Epithelial cell of proximal tubule (primary cell): ENCODE measurements at regions not wholly inside any gene's neighbourhood (a gene's known extent, or its start where the extent isn't known, plus 50 kb on each side); places are given as distances from the start of the nearest gene placed in this dataset.
"Not testable (repeated sequence)": the region's sequence is repeated elsewhere in the genome, so short reads cannot be mapped to it uniquely, and the experiment has no call there.

Source experiments
- DNase-seq: peaks from one replicate; pipeline ENCODE4 v3.0.0-alpha.2; 2011; ENCODE audit warnings: low read depth
- H3K4me3 ChIP-seq: 2 replicates; pipeline ENCODE4 v1.5.1; 2011; ENCODE audit warnings: low read depth, mild to moderate bottlenecking, low read length
- TF ChIP-seq, protein P1 (sequence below): conservative IDR thresholded peaks from 2 replicates; pipeline ENCODE4 v1.5.1; 2012; ENCODE audit warnings: low read depth, mild to moderate bottlenecking, low read length

- H3K4me3 ChIP-seq = no peak overlapping the region
- TF ChIP-seq, protein P1, sequence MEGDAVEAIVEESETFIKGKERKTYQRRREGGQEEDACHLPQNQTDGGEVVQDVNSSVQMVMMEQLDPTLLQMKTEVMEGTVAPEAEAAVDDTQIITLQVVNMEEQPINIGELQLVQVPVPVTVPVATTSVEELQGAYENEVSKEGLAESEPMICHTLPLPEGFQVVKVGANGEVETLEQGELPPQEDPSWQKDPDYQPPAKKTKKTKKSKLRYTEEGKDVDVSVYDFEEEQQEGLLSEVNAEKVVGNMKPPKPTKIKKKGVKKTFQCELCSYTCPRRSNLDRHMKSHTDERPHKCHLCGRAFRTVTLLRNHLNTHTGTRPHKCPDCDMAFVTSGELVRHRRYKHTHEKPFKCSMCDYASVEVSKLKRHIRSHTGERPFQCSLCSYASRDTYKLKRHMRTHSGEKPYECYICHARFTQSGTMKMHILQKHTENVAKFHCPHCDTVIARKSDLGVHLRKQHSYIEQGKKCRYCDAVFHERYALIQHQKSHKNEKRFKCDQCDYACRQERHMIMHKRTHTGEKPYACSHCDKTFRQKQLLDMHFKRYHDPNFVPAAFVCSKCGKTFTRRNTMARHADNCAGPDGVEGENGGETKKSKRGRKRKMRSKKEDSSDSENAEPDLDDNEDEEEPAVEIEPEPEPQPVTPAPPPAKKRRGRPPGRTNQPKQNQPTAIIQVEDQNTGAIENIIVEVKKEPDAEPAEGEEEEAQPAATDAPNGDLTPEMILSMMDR = peak; percentile 16
- DNase-seq = no peak
Observed at GRCh38 chr13:84605927-84606326, 723.7 kb upstream of the SLITRK1 start.

DNA sequence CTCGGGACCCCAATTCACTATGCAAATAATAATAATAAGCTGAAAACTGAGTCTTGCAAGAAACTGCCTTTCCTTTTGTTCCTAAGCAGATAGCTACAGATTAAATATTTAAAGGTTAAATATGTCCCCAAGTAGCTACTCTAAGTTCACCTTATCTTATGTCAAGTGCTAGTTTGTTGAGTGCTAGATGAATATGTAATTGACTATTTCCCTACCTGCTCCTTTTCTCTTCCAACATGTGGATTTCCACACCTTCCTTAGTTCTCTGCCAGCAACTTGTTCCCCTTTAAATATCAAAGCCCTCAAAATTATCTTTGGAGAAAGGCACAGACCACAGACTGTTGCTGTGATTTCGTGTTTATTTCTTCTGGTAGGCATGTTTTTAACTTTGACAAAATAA lies 709.2 kb upstream of the SLITRK1 start:
- DNase-seq = no peak
- TF ChIP-seq, protein P1 = no peak

DNA sequence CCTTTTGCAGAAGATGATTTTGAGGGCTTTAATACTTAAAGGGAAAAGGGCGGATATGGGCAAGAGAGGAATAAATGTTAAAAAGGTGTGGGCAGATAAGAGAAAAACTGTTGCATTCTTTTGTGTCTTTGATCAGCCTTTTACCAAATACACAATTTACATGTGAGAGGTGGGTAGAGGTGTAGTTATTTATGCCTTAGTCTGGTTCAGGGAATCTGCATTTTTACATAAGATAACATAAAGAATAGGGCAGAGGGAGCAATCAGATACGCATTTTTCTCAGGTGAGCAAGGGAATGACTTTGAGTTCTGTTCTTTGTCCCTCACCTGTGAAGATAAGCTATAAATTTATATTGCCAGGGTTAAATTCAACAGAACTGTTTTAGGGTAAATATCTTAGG lies 708.4 kb upstream of the SLITRK1 start:
- DNase-seq = no peak
- TF ChIP-seq, protein P1 = no peak
- H3K4me3 ChIP-seq = no peak overlapping the region

More for the DNA sequence above, 709.2 kb upstream of the SLITRK1 start:
- no peak overlapping the region for H3K4me3 ChIP-seq

DNA sequence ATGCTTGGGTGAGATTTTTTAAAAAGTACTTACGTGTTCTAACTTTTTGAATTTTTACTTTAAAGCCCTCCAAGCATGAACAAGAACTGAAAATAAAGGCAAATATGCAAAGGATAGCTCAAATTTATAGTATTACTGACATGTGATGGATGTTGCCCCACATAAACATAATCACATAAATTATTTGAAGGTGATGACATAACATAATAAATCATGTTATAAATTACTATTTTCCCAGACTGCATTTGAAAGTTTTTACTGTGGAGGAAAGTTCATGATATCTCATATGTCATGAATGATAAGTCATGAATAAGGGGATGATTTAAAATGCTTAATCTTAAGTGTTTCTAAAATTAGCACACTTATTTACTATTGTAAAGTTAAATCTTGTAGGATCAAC lies 705.7 kb upstream of the SLITRK1 start:
- no peak overlapping the region for H3K4me3 ChIP-seq
- no peak for DNase-seq
- TF ChIP-seq, protein P1 = no peak

DNA sequence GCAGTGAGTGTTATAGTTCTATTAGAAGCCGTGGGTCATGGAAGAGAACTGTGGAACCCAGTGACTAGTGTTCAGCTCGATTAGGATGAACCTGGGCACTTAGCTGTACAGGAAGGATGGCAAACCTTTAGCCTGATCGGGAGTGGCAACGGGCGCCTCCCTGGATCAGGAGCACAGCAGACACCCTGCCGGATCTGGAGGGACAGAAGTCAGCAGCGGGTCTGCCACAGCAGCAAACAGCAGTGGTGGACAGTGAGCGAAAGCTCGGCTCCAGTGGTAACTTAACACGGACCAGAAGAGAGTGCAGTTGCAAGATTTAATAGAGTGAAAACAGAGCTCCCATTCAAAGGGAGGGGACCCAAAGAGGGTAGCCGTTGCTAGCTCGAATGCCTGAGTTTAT lies 697.6 kb upstream of the SLITRK1 start:
- not testable (repeated sequence) for DNase-seq, H3K4me3 ChIP-seq

GRCh38 chr13:84574851-84575250 lies 692.6 kb upstream of the SLITRK1 start:
- H3K4me3 ChIP-seq = no peak overlapping the region
- DNase-seq = no peak
- TF ChIP-seq, protein P1 = peak; percentile 54

- no peak for DNase-seq
- TF ChIP-seq, protein P1 = peak; percentile 46
- no peak overlapping the region for H3K4me3 ChIP-seq
Observed at GRCh38 chr13:84571264-84571663, 689.0 kb upstream of the SLITRK1 start.

GRCh38 chr13:84570831-84571230 lies 688.6 kb upstream of the SLITRK1 start:
- DNase-seq = no peak
- TF ChIP-seq, protein P1 = no peak
- no peak overlapping the region for H3K4me3 ChIP-seq
